ENCODE measurements at regions not wholly inside any gene's neighbourhood (a gene's known extent, or its start where the extent isn't known, plus 50 kb on each side); places are given as distances from the start of the nearest gene placed in this dataset.
A peak's percentile ranks its signal among the peaks of the same experiment; 100 is the strongest.

- no peak overlapping the region for H3K9ac ChIP-seq (ENCODE audit: low read depth in 2 of 2, low read length in 2 of 2)
- H3K36me3 ChIP-seq = no peaks in the 10 kb centered on the region
- intact Hi-C loops (cut with DNase I) = no loop called here
- TF ChIP-seq CTCF (IDR thresholded peaks at IDR 0.05) = no peak
- no peaks in the 10 kb centered on the region for H3K4me1 ChIP-seq
- H3K27ac ChIP-seq = no peak overlapping the region
- DNase-seq = no peak
- no peaks in the 10 kb centered on the region for H3K9me3 ChIP-seq
- H3K27me3 ChIP-seq = no peaks in the 10 kb centered on the region
- H3K4me3 ChIP-seq = no peak overlapping the region
Observed at GRCh38 chr1:239812580-239812979, 279.1 kb upstream of the FMN2 start.

GRCh38 chr1:239814306-239814881 is 277.3 kb upstream of the FMN2 start:
- H3K36me3 ChIP-seq = no peaks in the 10 kb centered on the region
- H3K27me3 ChIP-seq = no peaks in the 10 kb centered on the region
- H3K9me3 ChIP-seq = no peaks in the 10 kb centered on the region
- no peaks in the 10 kb centered on the region for H3K4me1 ChIP-seq
- no peak overlapping the region for H3K27ac ChIP-seq
- intact Hi-C loops (cut with DNase I) = no loop called here
- H3K9ac ChIP-seq (ENCODE audit: low read depth in 2 of 2, low read length in 2 of 2) = no peak overlapping the region
- no peak for DNase-seq
- no peak for TF ChIP-seq CTCF (IDR thresholded peaks at IDR 0.05)
- H3K4me3 ChIP-seq = no peak overlapping the region

GRCh38 chr1:239815074-239815473 is 276.6 kb upstream of the FMN2 start:
- no peak for DNase-seq
- Histone ChIP-seq H3K9me3 (no peaks in the 10 kb centered on the region), H3K36me3 (no peaks in the 10 kb centered on the region), H3K4me1 (no peaks in the 10 kb centered on the region), H3K27me3 (no peaks in the 10 kb centered on the region), H3K27ac (no peak overlapping the region), H3K9ac (ENCODE audit: low read depth in 2 of 2, low read length in 2 of 2) (no peak overlapping the region), H3K4me3 (no peak overlapping the region)
- no peak for TF ChIP-seq CTCF (IDR thresholded peaks at IDR 0.05)
- intact Hi-C loops (cut with DNase I) = no loop called here

GRCh38 chr1:239816081-239816782 is 275.5 kb upstream of the FMN2 start:
- peak; percentile 29 for DNase-seq
- intact Hi-C loops (cut with DNase I) = no loop called here
- no peak for TF ChIP-seq CTCF (IDR thresholded peaks at IDR 0.05)

GRCh38 chr1:239817276-239817675 is 274.4 kb upstream of the FMN2 start:
- intact Hi-C loops (cut with DNase I) = no loop called here
- Histone ChIP-seq H3K9ac (ENCODE audit: low read depth in 2 of 2, low read length in 2 of 2) (no peak overlapping the region), H3K36me3 (no peaks in the 10 kb centered on the region), H3K4me1 (no peaks in the 10 kb centered on the region), H3K9me3 (no peaks in the 10 kb centered on the region), H3K4me3 (no peak overlapping the region), H3K27ac (no peak overlapping the region), H3K27me3 (no peaks in the 10 kb centered on the region)
- TF ChIP-seq CTCF (IDR thresholded peaks at IDR 0.05) = no peak
- no peak for DNase-seq

More at GRCh38 chr1:239816081-239816782, 275.5 kb upstream of the FMN2 start:
- H3K4me1 ChIP-seq = no peaks in the 10 kb centered on the region
- no peaks in the 10 kb centered on the region for H3K36me3 ChIP-seq
- H3K27ac ChIP-seq = no peak overlapping the region
- H3K9ac ChIP-seq (ENCODE audit: low read depth in 2 of 2, low read length in 2 of 2) = no peak overlapping the region
- H3K4me3 ChIP-seq = no peak overlapping the region
- no peaks in the 10 kb centered on the region for H3K27me3 ChIP-seq
- no peaks in the 10 kb centered on the region for H3K9me3 ChIP-seq

Data from colonic mucosa (tissue), 4 donors.